ENCODE measurements at regions not wholly inside any gene's neighbourhood (a gene's known extent, or its start where the extent isn't known, plus 50 kb on each side); places are given as distances from the start of the nearest gene placed in this dataset.
"Not testable (repeated sequence)": the region's sequence is repeated elsewhere in the genome, so short reads cannot be mapped to it uniquely, and the experiment has no call there.

DNA sequence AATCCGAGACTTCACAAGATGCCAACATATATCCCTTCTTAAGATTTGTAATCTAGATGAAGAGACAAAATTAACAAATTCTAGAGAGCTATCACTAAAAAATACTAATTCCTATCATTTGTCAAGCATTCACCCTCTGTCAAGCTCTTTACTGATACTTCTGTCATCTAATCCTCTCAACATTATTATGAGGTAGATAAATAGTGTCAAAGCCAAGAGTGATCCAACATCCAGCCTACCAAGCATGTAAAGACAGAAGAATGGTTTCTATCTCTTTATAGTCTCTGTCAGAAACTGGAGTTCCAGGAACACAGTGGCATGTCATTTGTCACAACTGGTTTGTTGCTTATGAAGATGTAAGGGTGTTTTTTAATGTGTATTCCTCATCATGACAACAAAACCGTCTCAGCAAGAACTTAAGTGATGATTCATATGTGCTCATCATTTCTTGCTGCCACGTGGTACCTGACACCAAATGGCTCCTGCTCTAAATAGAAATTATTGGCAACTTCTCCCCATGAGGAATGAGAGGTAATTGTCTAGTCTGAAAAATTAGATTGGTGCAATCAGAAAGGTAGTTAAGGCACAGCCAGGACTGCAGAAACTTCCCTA lies 196.8 kb downstream of the TOX3 start:
- no peak for ATAC-seq
- TF ChIP-seq POU6F1 (CRISPR knock-in tag; IDR thresholded peaks at IDR 0.05; ENCODE audit: borderline replicate concordance, low read depth) (no peak), ZC3H10 (CRISPR knock-in tag; IDR thresholded peaks at IDR 0.05) (no peak), CSDC2 (CRISPR knock-in tag; IDR thresholded peaks at IDR 0.05) (no peak), RARB (CRISPR knock-in tag; IDR thresholded peaks at IDR 0.05) (no peak), OSR1 (CRISPR knock-in tag; IDR thresholded peaks at IDR 0.05) (no peak), PPARA (CRISPR knock-in tag; IDR thresholded peaks at IDR 0.05; ENCODE audit: borderline replicate concordance) (no peak), TCF4 (CRISPR knock-in tag; IDR thresholded peaks at IDR 0.05; ENCODE audit: borderline replicate concordance) (no peak), ZNF565 (CRISPR knock-in tag; conservative IDR thresholded peaks at IDR 0.05; ENCODE audit: low read depth) (no peak), ISL1 (CRISPR knock-in tag; IDR thresholded peaks at IDR 0.05) (no peak), SNAI2 (CRISPR knock-in tag; IDR thresholded peaks at IDR 0.05) (no peak), CREB5 (CRISPR knock-in tag; IDR thresholded peaks at IDR 0.05; ENCODE audit: low read depth) (no peak), ZNF8 (CRISPR knock-in tag; IDR thresholded peaks at IDR 0.05) (no peak), TOX (CRISPR knock-in tag; IDR thresholded peaks at IDR 0.05; ENCODE audit: borderline replicate concordance) (no peak), CSRNP3 (CRISPR knock-in tag; IDR thresholded peaks at IDR 0.05) (no peak), ARNTL (CRISPR knock-in tag; IDR thresholded peaks at IDR 0.05; ENCODE audit: borderline replicate concordance, low read depth) (no peak), TSHZ2 (CRISPR knock-in tag; IDR thresholded peaks at IDR 0.05) (no peak), PATZ1 (CRISPR knock-in tag; IDR thresholded peaks at IDR 0.05; ENCODE audit: borderline replicate concordance) (no peak)

DNA sequence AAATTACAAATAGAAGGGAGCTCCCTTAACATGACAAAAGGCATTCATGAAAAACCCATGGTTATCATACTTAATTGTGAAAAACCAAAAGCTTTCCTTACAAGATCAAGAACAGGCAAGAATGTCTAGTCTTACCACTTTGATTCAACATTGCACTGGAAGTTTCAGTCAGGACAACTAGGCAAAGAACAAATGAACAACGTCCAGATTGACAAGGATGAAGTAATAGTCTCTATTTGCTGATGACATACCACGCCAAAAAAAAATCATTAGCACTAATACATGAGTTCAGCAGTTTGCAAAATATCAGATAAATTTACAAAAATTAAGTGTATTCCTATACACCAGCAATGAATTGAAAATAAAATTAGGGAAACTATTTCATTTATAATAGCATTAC lies 200.2 kb downstream of the TOX3 start:
- TF ChIP-seq RARB (CRISPR knock-in tag; IDR thresholded peaks at IDR 0.05): no peak
- no peak for TF ChIP-seq POU6F1 (CRISPR knock-in tag; IDR thresholded peaks at IDR 0.05; ENCODE audit: borderline replicate concordance, low read depth)
- TF ChIP-seq ESRRG (CRISPR knock-in tag; IDR thresholded peaks at IDR 0.05): no peak
- no peak for TF ChIP-seq CREB5 (CRISPR knock-in tag; IDR thresholded peaks at IDR 0.05; ENCODE audit: low read depth)
- TF ChIP-seq ZNF565 (CRISPR knock-in tag; conservative IDR thresholded peaks at IDR 0.05; ENCODE audit: low read depth): no peak
- TF ChIP-seq TSHZ2 (CRISPR knock-in tag; IDR thresholded peaks at IDR 0.05): no peak
- TF ChIP-seq ZFP3 (CRISPR knock-in tag; IDR thresholded peaks at IDR 0.05): no peak
- no peak for TF ChIP-seq BACH2 (CRISPR knock-in tag; IDR thresholded peaks at IDR 0.05; ENCODE audit: borderline replicate concordance)

DNA sequence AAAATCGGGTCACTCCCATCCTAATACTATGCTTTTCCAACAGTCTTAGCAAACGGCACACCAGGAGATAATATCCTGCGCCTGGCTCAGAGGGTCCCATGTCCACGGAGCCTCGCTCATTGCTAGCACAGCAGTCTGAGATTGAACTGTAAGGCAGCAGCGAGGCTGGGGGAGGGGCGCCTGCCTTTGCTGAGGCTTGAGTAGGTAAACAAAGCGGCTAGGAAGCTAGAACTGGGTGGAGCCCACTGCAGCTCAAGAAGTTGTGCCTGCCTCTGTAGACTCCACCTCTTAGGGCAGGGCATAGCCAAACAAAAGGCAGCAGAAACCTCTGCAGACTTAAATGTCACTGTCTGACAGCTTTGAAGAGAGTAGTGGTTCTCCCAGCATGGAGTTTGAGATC lies 213.3 kb downstream of the TOX3 start:
- ATAC-seq: not testable (repeated sequence)

More for the DNA sequence above, 200.2 kb downstream of the TOX3 start:
- no peak for ATAC-seq
